GM23338 (cell line): ENCODE measurements at regions not wholly inside any gene's neighbourhood (a gene's known extent, or its start where the extent isn't known, plus 50 kb on each side); places are given as distances from the start of the nearest gene placed in this dataset.

Source experiments
- ATAC-seq: fragments of 200-7000 bp; cut with Tn5 transposase; 3 replicates; pipeline ENCODE4 v1.9.1; 2020
- DNase-seq: peaks from one replicate; pipeline ENCODE4 v3.0.0-alpha.2; 2015; ENCODE audit warnings: low spot score
- H2AFZ ChIP-seq: fragments of 200-600 bp; sonication (generic); 2 replicates; pipeline ENCODE4 v1.8.0; 2016; ENCODE audit warnings: antibody characterized with exemption, mild to moderate bottlenecking, moderate library complexity
- H3F3A ChIP-seq: fragments of 200-600 bp; sonication (generic); replicated peaks from 2 replicates; pipeline ENCODE4 v1.8.0; 2017; ENCODE audit warnings: antibody characterized with exemption, mixed run types, low read depth
- H3K27ac ChIP-seq: fragments of 200-600 bp; sonication (generic); 2 replicates; pipeline ENCODE4 v1.6.1; 2016; ENCODE audit warnings: low read depth
- H3K27me3 ChIP-seq: fragments of 200-600 bp; sonication (generic); 2 replicates; pipeline ENCODE4 v1.8.0; 2016; ENCODE audit warnings: mild to moderate bottlenecking, mixed run types, moderate library complexity; ENCODE audit not compliant: insufficient read depth
- H3K36me3 ChIP-seq: fragments of 200-600 bp; sonication (generic); 2 replicates; pipeline ENCODE4 v1.8.0; 2016; ENCODE audit warnings: mild to moderate bottlenecking; ENCODE audit not compliant: insufficient read depth
- H3K4me1 ChIP-seq: fragments of 200-600 bp; sonication (generic); 2 replicates; pipeline ENCODE4 v1.8.0; 2016; ENCODE audit warnings: mild to moderate bottlenecking, moderate library complexity; ENCODE audit not compliant: insufficient read depth
- H3K4me2 ChIP-seq: fragments of 200-600 bp; sonication (generic); 2 replicates; pipeline ENCODE4 v1.7.1; 2017; ENCODE audit warnings: mixed run types
- H3K4me3 ChIP-seq: fragments of 200-600 bp; sonication (generic); 2 replicates; pipeline ENCODE4 v1.6.1; 2016; ENCODE audit warnings: mixed run types
- H3K79me2 ChIP-seq: fragments of 200-600 bp; sonication (generic); replicated peaks from 2 replicates; pipeline ENCODE4 v1.8.0; 2017; ENCODE audit warnings: mild to moderate bottlenecking; ENCODE audit not compliant: insufficient read depth
- H3K9me2 ChIP-seq: fragments of 200-600 bp; sonication (generic); 2 replicates; pipeline ENCODE4 v1.8.0; 2017; ENCODE audit not compliant: insufficient read depth
- H4K20me1 ChIP-seq: fragments of 200-600 bp; sonication (generic); replicated peaks from 2 replicates; pipeline ENCODE4 v1.8.0; 2017; ENCODE audit warnings: mild to moderate bottlenecking; ENCODE audit not compliant: insufficient read depth
- H3K27ac Mint-ChIP-seq: 2 replicates; pipeline ENCODE4 v1.8.0; 2020; ENCODE audit warnings: inconsistent platforms, mild to moderate bottlenecking, moderate library complexity, mixed read lengths
- H3K27me3 Mint-ChIP-seq: 3 replicates; pipeline ENCODE4 v1.8.0; 2022; ENCODE audit warnings: low read depth, mild to moderate bottlenecking, moderate library complexity, mixed read lengths, inconsistent platforms; ENCODE audit not compliant: insufficient read depth, poor library complexity
- H3K36me3 Mint-ChIP-seq: 3 replicates; pipeline ENCODE4 v1.8.0; 2021; ENCODE audit warnings: low read depth, mild to moderate bottlenecking, inconsistent platforms, moderate library complexity, mixed read lengths
- H3K4me1 Mint-ChIP-seq: 3 replicates; pipeline ENCODE4 v1.8.0; 2020; ENCODE audit warnings: mild to moderate bottlenecking, inconsistent platforms, mixed read lengths
- H3K4me3 Mint-ChIP-seq: 3 replicates; pipeline ENCODE4 v1.8.0; 2021; ENCODE audit warnings: moderate library complexity, mild to moderate bottlenecking, inconsistent platforms, mixed read lengths
- H3K9me3 Mint-ChIP-seq: 3 replicates; pipeline ENCODE4 v1.8.0; 2020; ENCODE audit warnings: moderate library complexity, mild to moderate bottlenecking, inconsistent platforms, mixed read lengths
- CREB1 ChIP-seq: fragments of 250-450 bp; sonication (Bioruptor Pico); IDR thresholded peaks from 2 replicates; pipeline ENCODE4 v1.5.0; 2020; ENCODE audit warnings: low read depth, mild to moderate bottlenecking, moderate library complexity
- CTCF ChIP-seq, 2 experiments: fragments of 200-600 bp in 1 of 2; sonication (generic) in 1 of 2; conservative IDR thresholded peaks; 2 replicates each; pipeline versions ENCODE4 v1.5.1 to v1.6.1; 2016 to 2017; ENCODE audit warnings: antibody characterized with exemption in 2 of 2, low read depth in 2 of 2, mild to moderate bottlenecking in 2 of 2, moderate library complexity in 1 of 2
- ETS1 ChIP-seq: IDR thresholded peaks from 2 replicates; pipeline ENCODE4 v1.6.1; 2016; ENCODE audit warnings: antibody characterized with exemption
- EZH2 ChIP-seq: fragments of 200-600 bp; sonication (generic); IDR thresholded peaks from one replicate; pipeline ENCODE4 v1.8.0; 2017; ENCODE audit warnings: antibody characterized with exemption, mild to moderate bottlenecking, low read depth; ENCODE audit not compliant: unreplicated experiment
- EZH2phosphoT487 ChIP-seq: fragments of 200-600 bp; sonication (generic); IDR thresholded peaks from one replicate; pipeline ENCODE4 v1.8.1; 2018; ENCODE audit warnings: antibody characterized with exemption; ENCODE audit not compliant: unreplicated experiment
- JUNB ChIP-seq: IDR thresholded peaks from one replicate; pipeline ENCODE4 v1.6.1; 2016; ENCODE audit warnings: antibody characterized with exemption; ENCODE audit not compliant: unreplicated experiment
- NANOG ChIP-seq: IDR thresholded peaks from 2 replicates; pipeline ENCODE4 v1.6.1; 2016; ENCODE audit warnings: antibody characterized with exemption, borderline replicate concordance
- POLR2AphosphoS5 ChIP-seq: IDR thresholded peaks from 2 replicates; pipeline ENCODE4 v1.6.1; 2016; ENCODE audit warnings: antibody characterized with exemption, low read depth
- REST ChIP-seq: IDR thresholded peaks from one replicate; pipeline ENCODE4 v1.6.1; 2018; ENCODE audit warnings: antibody characterized with exemption; ENCODE audit not compliant: unreplicated experiment
- ZNF114 ChIP-seq: fragments of 250-450 bp; sonication (Bioruptor Pico); IDR thresholded peaks from 2 replicates; pipeline ENCODE4 v1.5.0; 2020; ENCODE audit warnings: mild to moderate bottlenecking, moderate library complexity
- ZNF331 ChIP-seq: fragments of 250-450 bp; sonication (Bioruptor Pico); IDR thresholded peaks from 2 replicates; pipeline ENCODE4 v1.5.0; 2020; ENCODE audit warnings: low read depth, mild to moderate bottlenecking, moderate library complexity
- ZNF462 ChIP-seq: fragments of 250-450 bp; sonication (Bioruptor Pico); IDR thresholded peaks from 2 replicates; pipeline ENCODE4 v1.5.0; 2020; ENCODE audit warnings: mild to moderate bottlenecking, moderate library complexity

DNA sequence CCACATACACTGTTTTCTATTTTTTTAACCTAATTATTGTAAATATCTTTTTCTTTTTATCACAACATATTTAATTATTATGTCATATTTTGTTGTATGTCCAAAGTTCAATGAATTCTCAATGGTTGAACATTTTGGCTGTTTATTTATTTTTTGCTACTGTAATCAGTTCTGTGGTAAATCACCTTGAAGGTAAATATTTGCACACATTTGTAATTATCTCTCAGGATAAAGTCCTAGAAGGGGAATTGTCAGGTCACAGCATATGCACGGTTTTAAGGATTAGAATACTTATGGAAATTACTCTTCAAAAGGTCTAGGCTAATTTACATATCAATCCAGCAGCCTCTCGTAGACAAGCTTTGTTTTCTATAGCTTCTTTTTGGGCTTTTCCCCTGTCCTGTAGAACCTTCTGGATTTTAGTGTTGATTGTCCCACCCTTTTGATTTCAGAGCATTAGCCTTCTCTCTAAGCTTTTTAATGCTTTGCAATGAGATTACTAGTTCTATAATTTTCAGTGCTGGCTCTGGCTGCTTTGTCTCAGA is 362.6 kb downstream of the KCNRG start (continued):
- TF ChIP-seq ZNF462 (no peak), EZH2phosphoT487 (no peak)

DNA sequence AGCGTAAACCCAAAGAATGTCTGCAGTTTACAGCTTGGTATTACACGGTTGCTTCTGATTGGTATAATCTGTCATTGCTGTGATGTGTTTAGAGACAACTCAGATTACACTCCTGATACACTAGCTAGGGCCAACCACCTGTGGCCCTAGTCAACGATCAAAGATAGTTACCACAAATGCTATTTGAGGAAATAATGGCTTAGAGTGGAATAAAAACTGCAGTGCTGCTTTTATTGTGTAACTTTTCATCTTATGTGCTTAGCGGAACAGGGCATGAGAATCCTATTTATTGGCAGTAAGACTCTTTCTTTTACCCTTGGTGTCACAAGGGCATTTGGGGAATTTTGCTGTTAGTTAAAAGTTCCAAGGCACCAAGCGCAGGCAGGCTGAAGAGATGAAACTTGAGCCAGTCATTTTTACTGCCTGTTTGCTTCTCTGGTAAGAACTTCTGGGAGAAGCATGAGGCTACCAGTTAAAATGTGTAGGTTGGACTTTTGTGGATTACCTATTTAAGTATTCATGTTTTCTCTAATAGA is 363.3 kb downstream of the KCNRG start:
- ATAC-seq: peak; percentile 13
- no peak for DNase-seq
- no peaks in the 10 kb centered on the region for H3K27me3 ChIP-seq
- Mint-ChIP-seq H3K4me1 (peaks cover 45% of the 10 kb centered on the region), H3K4me3 (no peak overlapping the region), H3K9me3 (peaks cover 26% of the 10 kb centered on the region), H3K27me3 (no peaks in the 10 kb centered on the region), H3K36me3 (peaks cover 27% of the 10 kb centered on the region), H3K27ac (no peak overlapping the region)
- H4K20me1 ChIP-seq: no peaks in the 10 kb centered on the region
- no peaks in the 10 kb centered on the region for H3K79me2 ChIP-seq
- peak overlapping the region; percentile 49 for H3K4me2 ChIP-seq
- peaks cover 8% of the 10 kb centered on the region; the same call in 1 of the 2 replicates for H3K9me2 ChIP-seq
- H3K36me3 ChIP-seq: no peaks in the 10 kb centered on the region; the same call in 1 of the 2 replicates
- H3K27ac ChIP-seq: no peak overlapping the region
- peak overlapping the region; percentile 33; the same call in 1 of the 2 replicates for H3K4me3 ChIP-seq
- no peaks in the 10 kb centered on the region for H3F3A ChIP-seq
- H3K4me1 ChIP-seq: peaks cover 35% of the 10 kb centered on the region
- no peak overlapping the region for H2AFZ ChIP-seq
- no peak for TF ChIP-seq ZNF331 (CRISPR knock-in tag)
- TF ChIP-seq JUNB: no peak
- no peak for TF ChIP-seq NANOG
- no peak for TF ChIP-seq EZH2phosphoT487
- no peak for TF ChIP-seq ETS1
- TF ChIP-seq CREB1 (CRISPR knock-in tag): no peak
- TF ChIP-seq EZH2: no peak
- no peak for TF ChIP-seq POLR2AphosphoS5
- TF ChIP-seq REST: no peak
- TF ChIP-seq ZNF114 (CRISPR knock-in tag): no peak
- no peak for TF ChIP-seq CTCF (conservative IDR thresholded peaks at IDR 0.05; ENCODE audit: low read depth in 2 of 2)
